ENCODE measurements at regions not wholly inside any gene's neighbourhood (a gene's known extent, or its start where the extent isn't known, plus 50 kb on each side); places are given as distances from the start of the nearest gene placed in this dataset.

DNA sequence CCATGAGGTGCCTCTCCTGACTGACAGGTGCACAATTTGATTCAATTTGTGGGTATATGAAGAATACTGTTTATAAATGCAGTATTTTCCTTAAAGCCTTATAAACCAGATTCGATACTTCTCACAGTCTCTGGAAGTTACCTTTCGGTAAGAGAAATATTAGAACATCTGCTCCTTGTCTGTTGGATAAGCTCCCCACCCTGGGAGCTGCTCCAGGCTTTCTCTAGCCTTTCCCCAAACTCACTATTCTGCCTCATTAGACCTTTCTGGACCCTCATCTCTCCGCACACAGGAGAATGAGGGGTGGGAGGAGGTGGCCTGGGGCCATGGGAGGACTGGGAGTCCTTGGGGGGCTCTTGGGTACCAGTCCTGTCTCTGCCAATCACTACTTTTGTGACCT is 59.8 kb upstream of the TBC1D21 start:
- Histone ChIP-seq H3K27ac (no peak overlapping the region), H3K4me3 (no peak overlapping the region)
- no peak for DNase-seq (ENCODE audit: low spot score)
- TF ChIP-seq CTCF (IDR thresholded peaks at IDR 0.05): no peak

GRCh38 chr15:73818308-73818985 is 54.9 kb upstream of the TBC1D21 start:
- no peak for DNase-seq (ENCODE audit: low spot score)
- Histone ChIP-seq H3K27ac (no peak overlapping the region), H3K4me3 (no peak overlapping the region)
- no peak for TF ChIP-seq CTCF (IDR thresholded peaks at IDR 0.05)

GRCh38 chr15:73821181-73821580 is 52.2 kb upstream of the TBC1D21 start:
- no peak for DNase-seq (ENCODE audit: low spot score)
- no peak for TF ChIP-seq CTCF (IDR thresholded peaks at IDR 0.05)
- H3K4me3 ChIP-seq: no peak overlapping the region

GRCh38 chr15:73822998-73823397 is 50.4 kb upstream of the TBC1D21 start:
- H3K27ac ChIP-seq: no peak overlapping the region
- no peak overlapping the region for H3K4me3 ChIP-seq
- TF ChIP-seq CTCF (IDR thresholded peaks at IDR 0.05): no peak
- DNase-seq (ENCODE audit: low spot score): no peak

More at GRCh38 chr15:73821181-73821580, 52.2 kb upstream of the TBC1D21 start:
- no peak overlapping the region for H3K27ac ChIP-seq

Measured in coronary artery (tissue), 2 donors.